Testis (tissue), 2 donors: ENCODE measurements at regions not wholly inside any gene's neighbourhood (a gene's known extent, or its start where the extent isn't known, plus 50 kb on each side); places are given as distances from the start of the nearest gene placed in this dataset.
"Not testable (repeated sequence)": the region's sequence is repeated elsewhere in the genome, so short reads cannot be mapped to it uniquely, and the experiment has no call there.

Source experiments
- POLR2A ChIP-seq: fragments of 450-650 bp; IDR thresholded peaks from one replicate; pipeline ENCODE4 v1.6.1; 2017; ENCODE audit warnings: antibody characterized with exemption, mild to moderate bottlenecking, moderate library complexity
- TF ChIP-seq, protein P1 (sequence below), 3 experiments: fragments of 450-650 bp in 2 of 3; fragments of 200-600 bp in 1 of 3; sonication (generic) in 1 of 3; IDR thresholded peaks; one replicate each; pipeline ENCODE4 v1.5.1; 2016 to 2019; ENCODE audit warnings: antibody characterized with exemption in 3 of 3, mild to moderate bottlenecking in 2 of 3, moderate library complexity in 1 of 3

DNA sequence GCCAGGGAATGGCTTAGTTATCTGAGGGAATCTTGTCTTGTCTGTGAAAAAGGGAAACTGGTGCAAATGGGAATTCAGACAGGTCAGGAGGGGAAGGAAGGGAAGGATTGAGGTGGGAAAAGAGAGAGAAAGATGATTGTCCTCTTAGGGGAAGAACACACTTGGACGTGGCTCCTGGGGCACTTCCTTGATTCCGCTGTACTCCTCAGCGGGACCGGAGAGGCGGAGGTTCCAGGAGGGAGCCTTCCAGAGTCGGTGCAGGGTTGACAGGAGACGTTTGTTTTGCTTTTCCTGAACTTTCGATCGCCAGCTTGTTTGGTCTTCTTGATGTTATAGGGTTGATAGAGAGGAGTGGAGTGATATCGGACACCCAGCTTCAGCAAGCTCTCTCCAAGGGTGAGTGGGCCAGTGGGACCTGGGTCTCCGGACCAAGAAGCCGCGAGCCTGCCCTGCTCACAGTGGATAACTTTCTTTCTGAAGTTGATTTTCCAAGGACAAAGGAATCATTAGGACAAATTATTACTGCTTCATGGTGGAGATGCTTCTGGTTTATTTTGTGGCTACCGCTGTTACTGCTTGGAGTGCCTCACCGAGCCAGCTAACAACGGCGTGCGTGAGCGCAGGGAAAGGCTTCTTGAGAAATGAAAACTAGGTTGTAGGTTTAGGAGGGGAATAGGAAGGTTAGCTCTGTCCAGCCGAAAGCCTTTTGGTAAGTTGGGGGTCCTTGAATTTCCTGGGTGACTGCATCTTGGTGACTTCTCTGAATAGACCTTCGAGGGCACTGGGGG, 52.4 kb upstream of the APOD start:
- TF ChIP-seq, protein P1, sequence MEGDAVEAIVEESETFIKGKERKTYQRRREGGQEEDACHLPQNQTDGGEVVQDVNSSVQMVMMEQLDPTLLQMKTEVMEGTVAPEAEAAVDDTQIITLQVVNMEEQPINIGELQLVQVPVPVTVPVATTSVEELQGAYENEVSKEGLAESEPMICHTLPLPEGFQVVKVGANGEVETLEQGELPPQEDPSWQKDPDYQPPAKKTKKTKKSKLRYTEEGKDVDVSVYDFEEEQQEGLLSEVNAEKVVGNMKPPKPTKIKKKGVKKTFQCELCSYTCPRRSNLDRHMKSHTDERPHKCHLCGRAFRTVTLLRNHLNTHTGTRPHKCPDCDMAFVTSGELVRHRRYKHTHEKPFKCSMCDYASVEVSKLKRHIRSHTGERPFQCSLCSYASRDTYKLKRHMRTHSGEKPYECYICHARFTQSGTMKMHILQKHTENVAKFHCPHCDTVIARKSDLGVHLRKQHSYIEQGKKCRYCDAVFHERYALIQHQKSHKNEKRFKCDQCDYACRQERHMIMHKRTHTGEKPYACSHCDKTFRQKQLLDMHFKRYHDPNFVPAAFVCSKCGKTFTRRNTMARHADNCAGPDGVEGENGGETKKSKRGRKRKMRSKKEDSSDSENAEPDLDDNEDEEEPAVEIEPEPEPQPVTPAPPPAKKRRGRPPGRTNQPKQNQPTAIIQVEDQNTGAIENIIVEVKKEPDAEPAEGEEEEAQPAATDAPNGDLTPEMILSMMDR (IDR thresholded peaks at IDR 0.05): not testable (repeated sequence)
- not testable (repeated sequence) for TF ChIP-seq POLR2A
